ENCODE measurements at regions not wholly inside any gene's neighbourhood (a gene's known extent, or its start where the extent isn't known, plus 50 kb on each side); places are given as distances from the start of the nearest gene placed in this dataset.

DNA sequence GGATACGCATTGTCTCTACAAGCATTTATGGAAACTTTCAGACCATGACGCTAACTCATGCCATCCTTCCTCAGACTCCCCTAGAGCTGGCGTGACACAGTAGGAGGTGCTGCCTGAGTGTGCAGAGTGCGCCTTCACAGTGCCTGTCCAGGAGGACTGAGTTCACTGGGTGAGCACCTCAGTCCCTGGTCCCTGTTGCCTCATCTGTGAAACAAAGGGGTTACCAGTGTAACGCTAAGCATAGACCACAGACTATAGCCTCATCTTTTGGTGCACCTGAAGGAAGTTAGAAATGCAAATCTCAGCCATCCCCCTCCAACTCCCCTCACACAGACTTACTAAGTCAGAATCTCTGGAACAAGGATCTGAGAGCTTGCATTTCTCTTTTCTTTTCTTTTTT is 142.8 kb downstream of the TMEM17 start:
- Histone ChIP-seq H3K4me3 (replicated peaks in 1 of 2; ENCODE audit: low read depth in 1 of 2, low read length in 2 of 2) (no peak overlapping the region), H2AFZ (ENCODE audit: low read depth, low read length, poor library complexity, severe bottlenecking) (no peak overlapping the region), H3K9me3 (ENCODE audit: control insufficient read depth in 1 of 2, insufficient read depth in 1 of 2, low read depth in 1 of 2, low read length in 2 of 2) (no peaks in the 10 kb centered on the region), H3K9ac (ENCODE audit: low read length) (no peak overlapping the region), H3K27me3 (ENCODE audit: insufficient read depth, low read length) (no peaks in the 10 kb centered on the region), H3K36me3 (ENCODE audit: control insufficient read depth in 1 of 2, insufficient read depth in 2 of 2, low read length in 2 of 2) (no peaks in the 10 kb centered on the region), H3K79me2 (ENCODE audit: insufficient read depth, low read length) (no peaks in the 10 kb centered on the region), H3K27ac (ENCODE audit: low read depth, low read length) (no peak overlapping the region), H3K4me1 (ENCODE audit: control insufficient read depth in 1 of 2, insufficient read depth in 2 of 2, low read length in 2 of 2) (no peaks in the 10 kb centered on the region), H3K4me2 (ENCODE audit: low read length) (no peak overlapping the region), H4K20me1 (ENCODE audit: insufficient read depth) (no peaks in the 10 kb centered on the region), H3K9me2 (ENCODE audit: insufficient read depth) (no peaks in the 10 kb centered on the region)
- ATAC-seq (no peak), DNase-seq (ENCODE audit: low read depth, low spot score) (no peak)
- intact Hi-C loops (cut with micrococcal nuclease): no loop called here
- ChIA-PET CTCF (no interaction called here), POLR2A (no interaction called here), RAD21 (ENCODE audit: low non-redundant PET in 1 of 2, low total read pairs in 2 of 2, uncharacterized antibody in 2 of 2, unreplicated experiment in 2 of 2) (no interaction called here)
- BruUV-seq (replicated peaks): no TSS peak
- TF ChIP-seq, protein P1, sequence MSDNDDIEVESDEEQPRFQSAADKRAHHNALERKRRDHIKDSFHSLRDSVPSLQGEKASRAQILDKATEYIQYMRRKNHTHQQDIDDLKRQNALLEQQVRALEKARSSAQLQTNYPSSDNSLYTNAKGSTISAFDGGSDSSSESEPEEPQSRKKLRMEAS (IDR thresholded peaks at IDR 0.05): no peak
- TF ChIP-seq CEBPB (IDR thresholded peaks at IDR 0.05; ENCODE audit: low read depth): no peak
- no peak for TF ChIP-seq ZFX (IDR thresholded peaks at IDR 0.05)
- TF ChIP-seq ZBTB33 (IDR thresholded peaks at IDR 0.05; ENCODE audit: extremely low read depth, insufficient replicate concordance, low read length): no peak
- TF ChIP-seq ZNF274 (IDR thresholded peaks at IDR 0.05; ENCODE audit: low read depth, low read length): no peak
- TF ChIP-seq YY1 (IDR thresholded peaks at IDR 0.05; ENCODE audit: extremely low read depth, insufficient replicate concordance, low read depth, low read length): no peak
- no peak for TF ChIP-seq SIN3A (IDR thresholded peaks at IDR 0.05; ENCODE audit: low read depth)

DNA sequence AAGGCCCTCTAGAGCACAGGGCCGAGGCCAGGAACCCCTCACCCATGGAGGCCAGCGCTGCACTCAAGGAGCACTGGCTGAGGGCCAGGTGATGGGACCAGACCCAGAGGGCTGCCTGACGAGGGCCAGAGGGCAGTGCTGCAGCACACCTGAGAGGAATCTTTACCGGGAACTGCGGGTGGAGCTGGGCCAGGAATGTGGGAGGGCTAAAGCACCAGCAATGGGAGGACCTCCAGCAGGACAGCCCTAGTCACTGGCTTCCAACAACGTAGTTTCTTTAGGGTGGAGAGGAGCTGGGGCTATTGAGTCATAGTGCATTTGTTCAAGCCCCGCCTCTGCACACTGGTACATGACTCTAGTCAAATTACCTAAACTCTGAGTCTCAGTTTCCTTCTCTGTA is 143.4 kb downstream of the TMEM17 start:
- Histone ChIP-seq H3K4me2 (ENCODE audit: low read length) (no peak overlapping the region), H3K9me2 (ENCODE audit: insufficient read depth) (no peaks in the 10 kb centered on the region), H3K9ac (ENCODE audit: low read length) (no peak overlapping the region), H3K36me3 (ENCODE audit: control insufficient read depth in 1 of 2, insufficient read depth in 2 of 2, low read length in 2 of 2) (no peaks in the 10 kb centered on the region), H3K27me3 (ENCODE audit: insufficient read depth, low read length) (no peaks in the 10 kb centered on the region), H2AFZ (ENCODE audit: low read depth, low read length, poor library complexity, severe bottlenecking) (no peak overlapping the region), H4K20me1 (ENCODE audit: insufficient read depth) (no peaks in the 10 kb centered on the region), H3K79me2 (ENCODE audit: insufficient read depth, low read length) (no peaks in the 10 kb centered on the region), H3K4me3 (replicated peaks in 1 of 2; ENCODE audit: low read depth in 1 of 2, low read length in 2 of 2) (no peak overlapping the region), H3K27ac (ENCODE audit: low read depth, low read length) (no peak overlapping the region), H3K9me3 (ENCODE audit: control insufficient read depth in 1 of 2, insufficient read depth in 1 of 2, low read depth in 1 of 2, low read length in 2 of 2) (no peaks in the 10 kb centered on the region), H3K4me1 (ENCODE audit: control insufficient read depth in 1 of 2, insufficient read depth in 2 of 2, low read length in 2 of 2) (no peaks in the 10 kb centered on the region)
- no peak for TF ChIP-seq FOSL1 (IDR thresholded peaks at IDR 0.05; ENCODE audit: low read depth)
- TF ChIP-seq SIN3A (IDR thresholded peaks at IDR 0.05; ENCODE audit: low read depth): no peak
- TF ChIP-seq CEBPB (IDR thresholded peaks at IDR 0.05; ENCODE audit: low read depth): no peak
- TF ChIP-seq JUND (IDR thresholded peaks at IDR 0.05): no peak
- no peak for TF ChIP-seq ZBTB33 (IDR thresholded peaks at IDR 0.05; ENCODE audit: extremely low read depth, insufficient replicate concordance, low read length)
- TF ChIP-seq ATF3 (IDR thresholded peaks at IDR 0.05): no peak
- no peak for TF ChIP-seq EZH2 (IDR thresholded peaks at IDR 0.05)
- TF ChIP-seq SP1 (IDR thresholded peaks at IDR 0.05; ENCODE audit: low read depth): no peak
- TF ChIP-seq ZNF274 (IDR thresholded peaks at IDR 0.05; ENCODE audit: low read depth, low read length): no peak
- RAD21 ChIA-PET (ENCODE audit: low non-redundant PET in 1 of 2, low total read pairs in 2 of 2, uncharacterized antibody in 2 of 2, unreplicated experiment in 2 of 2): no interaction called here
- no TSS peak for BruUV-seq (replicated peaks)
- ATAC-seq: no peak
- CTCF ChIA-PET: no interaction called here
- DNase-seq (ENCODE audit: low read depth, low spot score): no peak
- intact Hi-C loops (cut with micrococcal nuclease): no loop called here
- POLR2A ChIA-PET: no interaction called here

Measured in HCT116 (cell line).